Activated CD4-positive, alpha-beta T cell treated with anti-CD3 and anti-CD28 coated beads, Interleukin-2, amount 50 U/mL, for 24 hours (primary cell): ENCODE measurements at regions not wholly inside any gene's neighbourhood (a gene's known extent, or its start where the extent isn't known, plus 50 kb on each side); places are given as distances from the start of the nearest gene placed in this dataset.

ENCODE experiments used
- DNase-seq, 2 donors: peaks; one replicate each; pipeline ENCODE4 v3.0.0-alpha.2; 2020; ENCODE audit warnings: low read depth in 1 of 2, low spot score in 1 of 2

DNA sequence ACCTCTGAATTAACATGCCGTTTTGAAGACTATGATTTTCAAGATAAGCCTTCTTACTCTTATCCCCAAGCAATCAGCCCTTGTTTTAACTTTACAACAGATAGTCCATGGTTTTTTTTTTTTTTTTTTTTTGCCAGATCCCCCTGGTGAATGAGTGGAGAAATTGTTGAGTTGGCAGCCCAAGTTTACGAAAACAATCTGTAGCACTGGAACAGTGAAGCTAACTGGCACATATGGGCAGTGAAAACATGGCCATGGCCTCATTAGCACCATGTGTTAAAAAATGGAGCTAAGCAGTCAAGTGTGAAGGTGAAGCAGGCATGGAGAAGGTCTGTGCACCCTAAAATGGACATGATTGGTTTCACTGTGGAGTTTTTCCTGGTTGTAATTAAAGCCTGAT is 812.1 kb upstream of the MIR17HG start:
- no peak for DNase-seq

- DNase-seq, result no peak
Observed at GRCh38 chr13:90538063-90538462, 809.4 kb upstream of the MIR17HG start.

GRCh38 chr13:90541346-90541745 is 806.1 kb upstream of the MIR17HG start:
- no peak for DNase-seq

- no peak for DNase-seq
Observed at GRCh38 chr13:90542959-90543505, 804.5 kb upstream of the MIR17HG start.

GRCh38 chr13:90545070-90545840 is 802.2 kb upstream of the MIR17HG start:
- no peak for DNase-seq

GRCh38 chr13:90547272-90547790 is 800.2 kb upstream of the MIR17HG start:
- no peak for DNase-seq

DNA sequence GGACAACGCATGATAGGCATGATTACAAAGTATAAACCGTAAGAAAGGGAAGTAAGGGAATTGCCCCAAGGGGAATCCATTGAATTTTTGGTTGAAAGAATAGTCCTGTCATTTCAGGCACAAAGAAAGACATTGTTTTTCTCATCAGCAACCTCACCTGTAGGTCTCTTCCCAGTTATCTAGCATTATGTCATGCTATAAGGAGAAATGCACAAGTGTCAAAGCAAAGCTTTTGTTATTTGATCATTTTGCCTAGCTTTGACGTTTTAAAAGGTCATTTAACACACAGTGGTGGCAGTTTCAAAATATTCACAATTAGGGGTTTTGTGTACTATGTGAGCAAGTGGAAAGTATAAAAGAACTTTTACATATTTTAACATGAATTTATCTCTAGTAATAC is 796.2 kb upstream of the MIR17HG start:
- DNase-seq, result no peak

DNA sequence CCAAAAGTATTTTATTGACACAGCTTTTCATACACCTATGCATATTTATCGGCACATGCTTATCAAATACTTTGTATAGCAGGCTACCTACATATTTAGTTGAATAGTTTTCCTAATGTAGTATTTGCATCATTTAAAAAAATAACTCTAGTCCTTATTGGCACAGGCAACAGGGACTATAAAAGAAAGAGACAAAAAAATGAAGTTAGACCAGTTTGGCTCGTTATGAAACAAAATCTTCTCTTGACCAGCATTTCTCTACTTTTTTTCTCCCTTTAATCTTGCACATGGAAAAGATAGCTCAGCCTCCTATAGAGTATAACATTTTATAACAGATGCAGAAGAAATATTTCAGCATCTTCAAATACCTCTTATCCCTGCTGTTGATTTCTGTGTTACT is 794.8 kb upstream of the MIR17HG start:
- no peak for DNase-seq

DNA sequence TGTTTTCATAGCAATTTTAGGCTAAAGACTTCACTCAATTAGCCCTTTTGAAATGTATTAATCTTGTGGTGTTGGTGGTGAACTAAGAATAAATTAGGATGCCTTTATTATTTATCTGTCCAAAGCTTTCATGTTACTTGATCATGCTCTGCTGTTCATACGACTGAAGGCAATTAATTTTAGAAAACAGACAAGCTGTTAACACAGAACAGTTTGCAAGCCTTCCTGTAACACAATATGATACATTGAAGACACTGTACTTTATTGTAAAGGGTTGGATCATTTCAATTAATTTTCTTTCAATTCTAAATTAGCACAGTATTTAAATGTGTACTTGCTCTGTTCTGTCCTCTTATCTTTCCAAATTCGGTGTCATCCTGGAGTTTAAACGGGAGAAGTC is 794.3 kb upstream of the MIR17HG start:
- DNase-seq, result no peak

GRCh38 chr13:90557626-90558025 is 789.9 kb upstream of the MIR17HG start:
- DNase-seq, result no peak

- no peak for DNase-seq
Observed at GRCh38 chr13:90562443-90562842, 785.0 kb upstream of the MIR17HG start.

GRCh38 chr13:90564096-90564495 is 783.4 kb upstream of the MIR17HG start:
- no peak for DNase-seq

DNA sequence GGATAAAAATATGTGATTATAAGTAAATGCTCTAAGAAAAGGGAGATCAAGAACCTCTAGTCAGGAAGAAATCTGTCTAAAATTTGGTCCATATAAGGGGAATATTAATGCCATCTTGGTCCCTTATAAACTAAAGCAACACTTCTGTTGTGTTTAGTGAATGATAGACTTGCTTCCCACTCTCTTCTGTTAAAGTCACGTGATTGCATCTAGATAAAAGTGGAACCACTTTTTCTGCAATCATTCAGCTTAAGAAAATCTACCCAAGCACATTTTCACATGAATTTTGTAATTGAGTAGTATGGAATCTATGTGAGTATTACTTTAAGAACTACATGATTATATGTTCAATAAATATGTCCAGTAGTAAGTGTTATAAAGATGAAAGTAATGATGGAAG is 782.9 kb upstream of the MIR17HG start:
- DNase-seq, result no peak

- DNase-seq, result no peak
Observed at GRCh38 chr13:90565985-90566713, 781.3 kb upstream of the MIR17HG start.

GRCh38 chr13:90568165-90568564 is 779.3 kb upstream of the MIR17HG start:
- no peak for DNase-seq

DNA sequence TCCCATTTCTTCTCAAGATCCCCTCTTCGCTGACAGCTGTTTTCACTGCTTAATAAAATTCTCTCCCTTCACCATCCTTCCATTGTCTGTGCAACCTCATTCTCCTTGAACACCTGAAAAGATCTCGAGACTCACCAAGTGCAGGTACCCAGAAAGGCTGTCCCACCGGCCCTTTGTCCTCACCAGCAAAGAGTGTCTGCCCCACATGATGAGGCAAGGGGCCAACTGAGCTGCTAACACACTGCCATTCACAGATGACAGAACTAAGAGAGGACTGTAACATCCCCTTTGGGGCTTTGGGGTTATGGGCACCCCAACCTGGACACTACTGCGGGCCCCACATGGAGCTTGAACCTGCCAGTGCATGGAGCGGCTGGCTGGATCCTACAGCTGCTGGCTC is 771.4 kb upstream of the MIR17HG start:
- no peak for DNase-seq

GRCh38 chr13:90577726-90578125 is 769.8 kb upstream of the MIR17HG start:
- no peak for DNase-seq

DNA sequence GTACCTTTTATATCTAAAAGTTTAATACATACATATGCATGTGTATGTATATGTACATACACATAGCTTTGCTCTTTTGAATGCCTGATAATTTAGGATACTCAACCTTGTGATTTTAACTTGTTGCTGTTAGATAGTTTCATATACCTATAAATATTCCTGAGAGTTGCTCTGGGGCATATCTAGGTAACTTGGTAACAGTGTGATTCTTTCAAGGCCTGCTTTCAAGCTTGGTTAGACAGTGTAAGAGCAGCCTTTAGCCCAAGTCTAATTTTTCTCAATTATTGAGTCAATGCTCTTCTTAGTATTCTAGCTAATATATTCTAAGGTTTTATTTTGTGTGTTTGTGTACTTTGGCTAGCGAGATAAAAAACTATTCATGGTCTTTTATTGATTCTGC is 762.1 kb upstream of the MIR17HG start:
- no peak for DNase-seq

- no peak for DNase-seq
Observed at GRCh38 chr13:90591260-90591926, 756.1 kb upstream of the MIR17HG start.

DNA sequence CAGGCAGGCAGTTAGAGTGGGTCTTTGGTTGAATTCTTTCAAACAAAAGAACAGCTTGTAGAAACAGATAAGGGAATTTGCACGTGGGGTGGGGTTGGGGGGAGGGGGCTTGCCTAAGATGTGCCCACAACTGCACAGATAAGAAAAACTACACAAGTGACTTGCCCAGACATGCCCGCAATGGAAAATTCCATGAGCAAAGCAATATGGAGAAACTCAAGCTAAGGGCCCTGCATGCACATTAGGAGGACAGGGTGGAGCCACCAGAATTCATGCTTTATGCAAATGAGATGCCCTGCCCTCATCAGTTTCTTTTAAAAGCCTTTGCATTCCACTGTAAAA is 755.6 kb upstream of the MIR17HG start:
- DNase-seq, result no peak

DNA sequence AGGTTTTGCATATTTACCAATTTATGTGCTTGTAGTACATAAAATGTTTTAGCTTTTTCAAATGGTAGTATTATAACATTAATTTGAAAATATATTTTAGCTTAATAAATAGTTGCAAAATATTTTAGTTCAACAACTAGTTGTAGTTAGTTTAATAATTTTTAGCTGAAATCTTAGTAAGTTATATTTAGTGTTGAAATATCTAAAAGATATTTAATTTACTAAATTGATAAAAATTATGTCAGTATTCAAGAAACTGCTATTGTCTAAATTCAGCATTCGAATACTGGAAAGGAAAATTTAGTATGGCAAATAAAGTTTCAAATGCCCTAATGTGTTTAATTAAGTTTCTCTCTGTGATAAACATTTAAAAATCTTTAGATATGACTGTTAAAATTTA is 754.5 kb upstream of the MIR17HG start:
- DNase-seq, result no peak

DNA sequence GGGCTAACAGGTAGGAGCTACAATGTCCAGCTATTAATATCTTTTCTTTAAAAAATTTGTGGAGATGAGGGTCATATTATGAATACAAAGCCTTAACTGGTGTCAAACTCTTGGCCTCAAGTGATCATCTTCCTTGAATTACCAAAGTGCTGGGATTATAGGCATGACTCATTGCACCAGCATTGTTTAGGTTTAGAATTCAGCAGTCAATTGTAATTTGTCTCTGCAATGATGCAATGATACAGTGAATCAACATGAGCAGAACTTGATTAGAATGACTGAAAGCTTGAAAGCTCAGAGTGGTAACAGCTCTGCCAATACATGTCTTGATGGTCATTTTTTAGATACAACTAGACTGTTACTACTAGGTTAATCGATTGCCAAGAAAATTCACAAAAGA is 752.8 kb upstream of the MIR17HG start:
- DNase-seq, result no peak
